Activated T-cell treated with anti-CD3 and anti-CD28 coated beads for 24 hours (primary cell): ENCODE measurements at regions not wholly inside any gene's neighbourhood (a gene's known extent, or its start where the extent isn't known, plus 50 kb on each side); places are given as distances from the start of the nearest gene placed in this dataset.
"Not testable (repeated sequence)": the region's sequence is repeated elsewhere in the genome, so short reads cannot be mapped to it uniquely, and the experiment has no call there.

Source experiments
- DNase-seq: peaks from one replicate; pipeline ENCODE4 v3.0.0-alpha.2; 2020; ENCODE audit warnings: low read depth

GRCh38 chr5:81829242-81829641 is 78.3 kb upstream of the SSBP2 start:
- DNase-seq: no peak

GRCh38 chr5:81827500-81827899 is 76.6 kb upstream of the SSBP2 start:
- no peak for DNase-seq

GRCh38 chr5:81826128-81826527 is 75.2 kb upstream of the SSBP2 start:
- no peak for DNase-seq

- DNase-seq: no peak
Observed at GRCh38 chr5:81825237-81825636, 74.3 kb upstream of the SSBP2 start.

GRCh38 chr5:81823736-81824135 is 72.8 kb upstream of the SSBP2 start:
- not testable (repeated sequence) for DNase-seq

- no peak for DNase-seq
Observed at GRCh38 chr5:81820863-81821262, 70.0 kb upstream of the SSBP2 start.

- no peak for DNase-seq
Observed at GRCh38 chr5:81820318-81820636, 69.4 kb upstream of the SSBP2 start.

- no peak for DNase-seq
Observed at GRCh38 chr5:81819556-81820317, 68.8 kb upstream of the SSBP2 start.

GRCh38 chr5:81817980-81818379 is 67.1 kb upstream of the SSBP2 start:
- no peak for DNase-seq

- no peak for DNase-seq
Observed at GRCh38 chr5:81817086-81817485, 66.2 kb upstream of the SSBP2 start.

- DNase-seq: no peak
Observed at GRCh38 chr5:81815321-81815720, 64.4 kb upstream of the SSBP2 start.

- DNase-seq: no peak
Observed at GRCh38 chr5:81808106-81808505, 57.2 kb upstream of the SSBP2 start.

- no peak for DNase-seq
Observed at GRCh38 chr5:81805086-81805485, 54.2 kb upstream of the SSBP2 start.

- no peak for DNase-seq
Observed at GRCh38 chr5:81803812-81804211, 52.9 kb upstream of the SSBP2 start.

GRCh38 chr5:81802625-81803024 is 51.7 kb upstream of the SSBP2 start:
- DNase-seq: no peak

GRCh38 chr5:81802020-81802419 is 51.1 kb upstream of the SSBP2 start:
- no peak for DNase-seq

GRCh38 chr5:81800797-81801196 is 49.9 kb upstream of the SSBP2 start:
- no peak for DNase-seq
